Esophagus squamous epithelium (tissue), 4 donors: ENCODE measurements at regions not wholly inside any gene's neighbourhood (a gene's known extent, or its start where the extent isn't known, plus 50 kb on each side); places are given as distances from the start of the nearest gene placed in this dataset.

Experiments used
- CTCF ChIP-seq, 6 experiments: fragments of 450-650 bp in 4 of 6; fragments of 200-600 bp in 2 of 6; sonication (generic) in 2 of 6; IDR thresholded peaks; one replicate each; pipeline ENCODE4 v1.5.1; 2016 to 2019; ENCODE audit warnings: antibody characterized with exemption in 6 of 6, mild to moderate bottlenecking in 4 of 6, moderate library complexity in 4 of 6
- POLR2A ChIP-seq, 4 donors: fragments of 450-650 bp; IDR thresholded peaks; one replicate each; pipeline ENCODE4 v1.6.1; 2017; ENCODE audit warnings: antibody characterized with exemption in 4 of 4, mild to moderate bottlenecking in 4 of 4, moderate library complexity in 3 of 4

- no peak for TF ChIP-seq POLR2A (IDR thresholded peaks at IDR 0.05)
- no peak for TF ChIP-seq CTCF (IDR thresholded peaks at IDR 0.05)
Measured at GRCh38 chr1:208603721-208604120, 359.5 kb upstream of the PLXNA2 start.
